ENCODE measurements at regions not wholly inside any gene's neighbourhood (a gene's known extent, or its start where the extent isn't known, plus 50 kb on each side); places are given as distances from the start of the nearest gene placed in this dataset.

DNA sequence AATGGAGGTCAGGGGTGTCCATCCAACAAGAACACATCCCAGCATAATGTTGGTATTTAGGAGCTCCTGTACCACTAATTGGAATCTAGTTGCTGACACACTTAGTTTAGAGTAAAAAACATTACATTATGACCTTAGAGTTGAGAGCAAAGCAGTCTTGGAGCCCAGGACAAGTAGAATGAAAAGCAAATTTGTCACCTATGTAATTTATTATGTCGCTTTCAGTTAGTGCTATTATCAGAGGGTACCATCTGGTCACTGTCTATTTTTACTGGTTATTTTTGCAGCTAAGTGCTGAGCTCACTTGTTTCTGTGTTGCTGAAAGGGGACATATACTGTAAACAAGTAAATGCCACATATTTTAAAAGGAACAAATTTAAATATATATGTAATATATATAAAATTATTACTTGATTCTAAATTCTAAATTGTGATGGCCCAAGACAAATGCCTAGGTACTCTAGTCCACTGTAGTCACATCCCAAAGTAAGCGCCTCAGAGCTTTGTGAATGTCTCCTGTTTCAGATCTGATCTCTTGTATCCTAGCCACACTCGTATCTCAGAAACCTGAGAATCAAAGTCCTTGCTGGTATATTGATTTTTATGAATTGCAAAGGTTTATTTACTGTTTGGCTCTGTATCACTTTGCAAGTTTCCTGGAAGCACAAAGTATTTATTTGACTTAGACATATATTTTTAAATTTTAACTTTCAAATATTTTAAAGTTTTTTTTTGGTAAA lies 148.6 kb upstream of the MAN1A1 start (continued):
- TF ChIP-seq, protein P1, sequence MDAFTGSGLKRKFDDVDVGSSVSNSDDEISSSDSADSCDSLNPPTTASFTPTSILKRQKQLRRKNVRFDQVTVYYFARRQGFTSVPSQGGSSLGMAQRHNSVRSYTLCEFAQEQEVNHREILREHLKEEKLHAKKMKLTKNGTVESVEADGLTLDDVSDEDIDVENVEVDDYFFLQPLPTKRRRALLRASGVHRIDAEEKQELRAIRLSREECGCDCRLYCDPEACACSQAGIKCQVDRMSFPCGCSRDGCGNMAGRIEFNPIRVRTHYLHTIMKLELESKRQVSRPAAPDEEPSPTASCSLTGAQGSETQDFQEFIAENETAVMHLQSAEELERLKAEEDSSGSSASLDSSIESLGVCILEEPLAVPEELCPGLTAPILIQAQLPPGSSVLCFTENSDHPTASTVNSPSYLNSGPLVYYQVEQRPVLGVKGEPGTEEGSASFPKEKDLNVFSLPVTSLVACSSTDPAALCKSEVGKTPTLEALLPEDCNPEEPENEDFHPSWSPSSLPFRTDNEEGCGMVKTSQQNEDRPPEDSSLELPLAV (CRISPR knock-in tag; conservative IDR thresholded peaks at IDR 0.05; ENCODE audit: low read depth), result no peak
- TF ChIP-seq ZBTB20 (CRISPR knock-in tag; IDR thresholded peaks at IDR 0.05; ENCODE audit: borderline replicate concordance, low read depth), result no peak
- TF ChIP-seq ZSCAN9 (CRISPR knock-in tag; IDR thresholded peaks at IDR 0.05; ENCODE audit: borderline replicate concordance), result 0 out of 2 replicates have a peak, but pooled peaks have one; percentile 24
- TF ChIP-seq, protein P2, sequence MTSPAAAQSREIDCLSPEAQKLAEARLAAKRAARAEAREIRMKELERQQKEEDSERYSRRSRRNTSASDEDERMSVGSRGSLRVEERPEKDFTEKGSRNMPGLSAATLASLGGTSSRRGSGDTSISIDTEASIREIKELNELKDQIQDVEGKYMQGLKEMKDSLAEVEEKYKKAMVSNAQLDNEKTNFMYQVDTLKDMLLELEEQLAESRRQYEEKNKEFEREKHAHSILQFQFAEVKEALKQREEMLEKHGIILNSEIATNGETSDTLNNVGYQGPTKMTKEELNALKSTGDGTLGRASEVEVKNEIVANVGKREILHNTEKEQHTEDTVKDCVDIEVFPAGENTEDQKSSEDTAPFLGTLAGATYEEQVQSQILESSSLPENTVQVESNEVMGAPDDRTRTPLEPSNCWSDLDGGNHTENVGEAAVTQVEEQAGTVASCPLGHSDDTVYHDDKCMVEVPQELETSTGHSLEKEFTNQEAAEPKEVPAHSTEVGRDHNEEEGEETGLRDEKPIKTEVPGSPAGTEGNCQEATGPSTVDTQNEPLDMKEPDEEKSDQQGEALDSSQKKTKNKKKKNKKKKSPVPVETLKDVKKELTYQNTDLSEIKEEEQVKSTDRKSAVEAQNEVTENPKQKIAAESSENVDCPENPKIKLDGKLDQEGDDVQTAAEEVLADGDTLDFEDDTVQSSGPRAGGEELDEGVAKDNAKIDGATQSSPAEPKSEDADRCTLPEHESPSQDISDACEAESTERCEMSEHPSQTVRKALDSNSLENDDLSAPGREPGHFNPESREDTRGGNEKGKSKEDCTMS (CRISPR knock-in tag; conservative IDR thresholded peaks at IDR 0.05), result no peak
- no peak for TF ChIP-seq ZNF660 (CRISPR knock-in tag; IDR thresholded peaks at IDR 0.05; ENCODE audit: borderline replicate concordance, low read depth)
- TF ChIP-seq BORCS8-MEF2B (CRISPR knock-in tag; IDR thresholded peaks at IDR 0.05), result no peak
- TF ChIP-seq, protein P3, sequence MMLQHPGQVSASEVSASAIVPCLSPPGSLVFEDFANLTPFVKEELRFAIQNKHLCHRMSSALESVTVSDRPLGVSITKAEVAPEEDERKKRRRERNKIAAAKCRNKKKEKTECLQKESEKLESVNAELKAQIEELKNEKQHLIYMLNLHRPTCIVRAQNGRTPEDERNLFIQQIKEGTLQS (CRISPR knock-in tag; IDR thresholded peaks at IDR 0.05), result no peak
- TF ChIP-seq SRSF4 (IDR thresholded peaks at IDR 0.05; ENCODE audit: low read depth, low read length, poor library complexity, severe bottlenecking), result no peak
- TF ChIP-seq, protein P4, sequence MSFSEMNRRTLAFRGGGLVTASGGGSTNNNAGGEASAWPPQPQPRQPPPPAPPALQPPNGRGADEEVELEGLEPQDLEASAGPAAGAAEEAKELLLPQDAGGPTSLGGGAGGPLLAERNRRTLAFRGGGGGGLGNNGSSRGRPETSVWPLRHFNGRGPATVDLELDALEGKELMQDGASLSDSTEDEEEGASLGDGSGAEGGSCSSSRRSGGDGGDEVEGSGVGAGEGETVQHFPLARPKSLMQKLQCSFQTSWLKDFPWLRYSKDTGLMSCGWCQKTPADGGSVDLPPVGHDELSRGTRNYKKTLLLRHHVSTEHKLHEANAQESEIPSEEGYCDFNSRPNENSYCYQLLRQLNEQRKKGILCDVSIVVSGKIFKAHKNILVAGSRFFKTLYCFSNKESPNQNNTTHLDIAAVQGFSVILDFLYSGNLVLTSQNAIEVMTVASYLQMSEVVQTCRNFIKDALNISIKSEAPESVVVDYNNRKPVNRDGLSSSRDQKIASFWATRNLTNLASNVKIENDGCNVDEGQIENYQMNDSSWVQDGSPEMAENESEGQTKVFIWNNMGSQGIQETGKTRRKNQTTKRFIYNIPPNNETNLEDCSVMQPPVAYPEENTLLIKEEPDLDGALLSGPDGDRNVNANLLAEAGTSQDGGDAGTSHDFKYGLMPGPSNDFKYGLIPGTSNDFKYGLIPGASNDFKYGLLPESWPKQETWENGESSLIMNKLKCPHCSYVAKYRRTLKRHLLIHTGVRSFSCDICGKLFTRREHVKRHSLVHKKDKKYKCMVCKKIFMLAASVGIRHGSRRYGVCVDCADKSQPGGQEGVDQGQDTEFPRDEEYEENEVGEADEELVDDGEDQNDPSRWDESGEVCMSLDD (CRISPR knock-in tag; IDR thresholded peaks at IDR 0.05; ENCODE audit: borderline replicate concordance), result no peak
- no peak for TF ChIP-seq ARID2 (CRISPR knock-in tag; IDR thresholded peaks at IDR 0.05; ENCODE audit: borderline replicate concordance)
- no peak for TF ChIP-seq ZNF570 (CRISPR knock-in tag; IDR thresholded peaks at IDR 0.05; ENCODE audit: borderline replicate concordance)
- TF ChIP-seq JARID2 (CRISPR knock-in tag; IDR thresholded peaks at IDR 0.05; ENCODE audit: insufficient replicate concordance), result no peak
- TF ChIP-seq, protein P5, sequence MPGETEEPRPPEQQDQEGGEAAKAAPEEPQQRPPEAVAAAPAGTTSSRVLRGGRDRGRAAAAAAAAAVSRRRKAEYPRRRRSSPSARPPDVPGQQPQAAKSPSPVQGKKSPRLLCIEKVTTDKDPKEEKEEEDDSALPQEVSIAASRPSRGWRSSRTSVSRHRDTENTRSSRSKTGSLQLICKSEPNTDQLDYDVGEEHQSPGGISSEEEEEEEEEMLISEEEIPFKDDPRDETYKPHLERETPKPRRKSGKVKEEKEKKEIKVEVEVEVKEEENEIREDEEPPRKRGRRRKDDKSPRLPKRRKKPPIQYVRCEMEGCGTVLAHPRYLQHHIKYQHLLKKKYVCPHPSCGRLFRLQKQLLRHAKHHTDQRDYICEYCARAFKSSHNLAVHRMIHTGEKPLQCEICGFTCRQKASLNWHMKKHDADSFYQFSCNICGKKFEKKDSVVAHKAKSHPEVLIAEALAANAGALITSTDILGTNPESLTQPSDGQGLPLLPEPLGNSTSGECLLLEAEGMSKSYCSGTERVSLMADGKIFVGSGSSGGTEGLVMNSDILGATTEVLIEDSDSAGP (CRISPR knock-in tag; IDR thresholded peaks at IDR 0.05; ENCODE audit: borderline replicate concordance), result no peak
- no peak for TF ChIP-seq MXI1 (IDR thresholded peaks at IDR 0.05; ENCODE audit: borderline replicate concordance, low read depth, low read length)
- TF ChIP-seq ZNF121 (CRISPR knock-in tag; IDR thresholded peaks at IDR 0.05), result no peak
- TF ChIP-seq ZNF737 (CRISPR knock-in tag; IDR thresholded peaks at IDR 0.05; ENCODE audit: borderline replicate concordance), result no peak
- no peak for TF ChIP-seq STAG1 (CRISPR knock-in tag; IDR thresholded peaks at IDR 0.05)
- TF ChIP-seq GATA4 (IDR thresholded peaks at IDR 0.05; ENCODE audit: borderline replicate concordance, low read depth), result no peak
